ENCODE measurements at regions not wholly inside any gene's neighbourhood (a gene's known extent, or its start where the extent isn't known, plus 50 kb on each side); places are given as distances from the start of the nearest gene placed in this dataset.

DNA sequence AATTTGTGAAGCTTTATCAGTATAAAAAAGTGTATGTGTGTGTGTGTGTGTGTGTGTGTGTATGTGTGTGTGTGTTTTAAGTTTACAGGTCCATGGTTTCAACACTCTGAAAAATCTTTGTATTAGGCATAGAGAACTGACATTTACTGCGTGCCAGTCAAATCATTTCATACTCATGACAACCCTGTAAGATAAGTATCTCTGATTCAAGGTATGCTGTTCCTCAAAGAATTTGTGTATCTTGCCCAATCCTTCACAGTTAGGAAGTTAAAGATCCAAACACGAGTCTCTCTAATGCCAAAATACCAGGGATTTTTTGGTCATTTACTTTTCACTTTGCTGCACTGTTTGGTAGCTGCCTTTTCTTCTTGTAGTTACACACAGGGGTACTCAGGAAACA, 1121.3 kb upstream of the AUTS2 start:
- H3K27me3 ChIP-seq (replicated peaks in 1 of 4; ENCODE audit: control insufficient read depth in 3 of 4, extremely low read depth in 1 of 4, insufficient read depth in 3 of 4, low read length in 3 of 4): no peaks in the 10 kb centered on the region; a peak in 1 of 7 replicates
- H2BK15ac ChIP-seq (ENCODE audit: low read length): no peak overlapping the region
- no peak overlapping the region for H2BK5ac ChIP-seq (ENCODE audit: low read depth, low read length)
- H3K14ac ChIP-seq (ENCODE audit: insufficient read length): no peak overlapping the region
- H2AK5ac ChIP-seq (ENCODE audit: low read depth, low read length): no peak overlapping the region
- no peak overlapping the region for H3K23ac ChIP-seq (ENCODE audit: insufficient read length)
- H2BK120ac ChIP-seq (replicated peaks; ENCODE audit: low read depth, low read length): no peak overlapping the region
- POLR2A ChIA-PET (ENCODE audit: partially characterized antibody): no interaction called here
- H4K5ac ChIP-seq (ENCODE audit: insufficient read length, low read depth, low read length): no peak overlapping the region
- H3K4me1 ChIP-seq (replicated peaks in 1 of 4; ENCODE audit: control insufficient read depth in 3 of 4, insufficient read depth in 4 of 4, low read length in 3 of 4): no peaks in the 10 kb centered on the region
- no peak for DNase-seq (ENCODE audit: low read depth in 1 of 2, low spot score in 2 of 2)
- H2BK12ac ChIP-seq (ENCODE audit: low read depth, low read length): no peak overlapping the region
- no peaks in the 10 kb centered on the region for H3K23me2 ChIP-seq (ENCODE audit: low read depth, low read length)
- H4K20me1 ChIP-seq (replicated peaks in 1 of 2; ENCODE audit: control insufficient read depth in 1 of 2, insufficient read depth in 2 of 2, low read length in 2 of 2): no peaks in the 10 kb centered on the region
- no peak overlapping the region for H3K9ac ChIP-seq (replicated peaks in 1 of 4; ENCODE audit: extremely low read depth in 1 of 4, low read depth in 3 of 4, low read length in 3 of 4)
- H3K4ac ChIP-seq (replicated peaks; ENCODE audit: insufficient read length, low read depth, low read length): no peak overlapping the region
- H4K91ac ChIP-seq (replicated peaks; ENCODE audit: insufficient read length, low read length): no peak overlapping the region
- no peak overlapping the region for H4K8ac ChIP-seq (ENCODE audit: extremely low read depth, insufficient read depth, low read length)
- WGBS, 2 experiments (ENCODE audit: extremely low coverage in 1 of 2, insufficient coverage in 1 of 2, insufficient read length in 1 of 2, insufficient replicate concordance in 2 of 2, low coverage in 1 of 2, low lambda C conversion rate in 2 of 2, missing lambda C conversion rate in 1 of 2): 90% methylated on average over 2 of the region's 2 CpGs; no CpG with 5 or more reads in 1 of the 2 experiments
- H2AFZ ChIP-seq (ENCODE audit: low read length): no peak overlapping the region
- FAIRE-seq: no peak
- no peaks in the 10 kb centered on the region for H3K36me3 ChIP-seq (ENCODE audit: control insufficient read depth in 2 of 4, insufficient read depth in 4 of 4, low read length in 3 of 4)
- H3K79me1 ChIP-seq (ENCODE audit: low read depth, low read length): no peaks in the 10 kb centered on the region
- H3K18ac ChIP-seq (ENCODE audit: extremely low read depth, low read length): no peak overlapping the region
- H3K56ac ChIP-seq (replicated peaks; ENCODE audit: insufficient read length, low read depth, low read length): no peak overlapping the region
- H3K79me2 ChIP-seq (ENCODE audit: control insufficient read depth in 1 of 2, insufficient read depth in 2 of 2, low read length in 2 of 2): no peaks in the 10 kb centered on the region
- CTCF ChIA-PET (ENCODE audit: partially characterized antibody): interaction anchor here (1.0 to 1.1 kb wide), 2 partner anchors 78 to 413 kb away, joined by 3 read pairs; no protein-coding TSS in a partner anchor
- H3K4me2 ChIP-seq (ENCODE audit: insufficient read depth in 1 of 2, low read depth in 2 of 2, low read length in 2 of 2): no peak overlapping the region
- TF ChIP-seq, protein P1, sequence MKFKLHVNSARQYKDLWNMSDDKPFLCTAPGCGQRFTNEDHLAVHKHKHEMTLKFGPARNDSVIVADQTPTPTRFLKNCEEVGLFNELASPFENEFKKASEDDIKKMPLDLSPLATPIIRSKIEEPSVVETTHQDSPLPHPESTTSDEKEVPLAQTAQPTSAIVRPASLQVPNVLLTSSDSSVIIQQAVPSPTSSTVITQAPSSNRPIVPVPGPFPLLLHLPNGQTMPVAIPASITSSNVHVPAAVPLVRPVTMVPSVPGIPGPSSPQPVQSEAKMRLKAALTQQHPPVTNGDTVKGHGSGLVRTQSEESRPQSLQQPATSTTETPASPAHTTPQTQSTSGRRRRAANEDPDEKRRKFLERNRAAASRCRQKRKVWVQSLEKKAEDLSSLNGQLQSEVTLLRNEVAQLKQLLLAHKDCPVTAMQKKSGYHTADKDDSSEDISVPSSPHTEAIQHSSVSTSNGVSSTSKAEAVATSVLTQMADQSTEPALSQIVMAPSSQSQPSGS (IDR thresholded peaks at IDR 0.05; ENCODE audit: low read length): no peak
- no peak for TF ChIP-seq TBP (IDR thresholded peaks at IDR 0.05; ENCODE audit: low read depth, low read length)
- TF ChIP-seq BCL11A (IDR thresholded peaks at IDR 0.05; ENCODE audit: low read depth in 2 of 2, low read length in 2 of 2): no peak
- no peak for TF ChIP-seq RNF2 (IDR thresholded peaks at IDR 0.05; ENCODE audit: borderline replicate concordance, low read depth, low read length, missing control alignments, poor library complexity, severe bottlenecking)
- TF ChIP-seq, protein P2, sequence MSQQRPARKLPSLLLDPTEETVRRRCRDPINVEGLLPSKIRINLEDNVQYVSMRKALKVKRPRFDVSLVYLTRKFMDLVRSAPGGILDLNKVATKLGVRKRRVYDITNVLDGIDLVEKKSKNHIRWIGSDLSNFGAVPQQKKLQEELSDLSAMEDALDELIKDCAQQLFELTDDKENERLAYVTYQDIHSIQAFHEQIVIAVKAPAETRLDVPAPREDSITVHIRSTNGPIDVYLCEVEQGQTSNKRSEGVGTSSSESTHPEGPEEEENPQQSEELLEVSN (IDR thresholded peaks at IDR 0.05): no peak
- TF ChIP-seq, protein P3, sequence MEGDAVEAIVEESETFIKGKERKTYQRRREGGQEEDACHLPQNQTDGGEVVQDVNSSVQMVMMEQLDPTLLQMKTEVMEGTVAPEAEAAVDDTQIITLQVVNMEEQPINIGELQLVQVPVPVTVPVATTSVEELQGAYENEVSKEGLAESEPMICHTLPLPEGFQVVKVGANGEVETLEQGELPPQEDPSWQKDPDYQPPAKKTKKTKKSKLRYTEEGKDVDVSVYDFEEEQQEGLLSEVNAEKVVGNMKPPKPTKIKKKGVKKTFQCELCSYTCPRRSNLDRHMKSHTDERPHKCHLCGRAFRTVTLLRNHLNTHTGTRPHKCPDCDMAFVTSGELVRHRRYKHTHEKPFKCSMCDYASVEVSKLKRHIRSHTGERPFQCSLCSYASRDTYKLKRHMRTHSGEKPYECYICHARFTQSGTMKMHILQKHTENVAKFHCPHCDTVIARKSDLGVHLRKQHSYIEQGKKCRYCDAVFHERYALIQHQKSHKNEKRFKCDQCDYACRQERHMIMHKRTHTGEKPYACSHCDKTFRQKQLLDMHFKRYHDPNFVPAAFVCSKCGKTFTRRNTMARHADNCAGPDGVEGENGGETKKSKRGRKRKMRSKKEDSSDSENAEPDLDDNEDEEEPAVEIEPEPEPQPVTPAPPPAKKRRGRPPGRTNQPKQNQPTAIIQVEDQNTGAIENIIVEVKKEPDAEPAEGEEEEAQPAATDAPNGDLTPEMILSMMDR (IDR thresholded peaks at IDR 0.05; ENCODE audit: control extremely low read depth in 1 of 3, insufficient read depth in 1 of 3, low read depth in 1 of 3, low read length in 3 of 3): no peak
- H3K27ac ChIP-seq (ENCODE audit: low read depth, low read length): no peak overlapping the region
- H2BK20ac ChIP-seq (ENCODE audit: low read length): no peak overlapping the region
- H3K9me3 ChIP-seq (ENCODE audit: insufficient read depth in 2 of 2, low read depth in 1 of 2, low read length in 1 of 2): no peaks in the 10 kb centered on the region
- H3K4me3 ChIP-seq (ENCODE audit: extremely low read depth in 1 of 4, insufficient read depth in 2 of 4, low read depth in 3 of 4, low read length in 4 of 4): no peak overlapping the region

All from H1 (cell line).